ENCODE measurements at regions not wholly inside any gene's neighbourhood (a gene's known extent, or its start where the extent isn't known, plus 50 kb on each side); places are given as distances from the start of the nearest gene placed in this dataset.
"Not testable (repeated sequence)": the region's sequence is repeated elsewhere in the genome, so short reads cannot be mapped to it uniquely, and the experiment has no call there.

GRCh38 chr6:26720663-26721218 lies 61.2 kb upstream of the ZNF322 start:
- DNase-seq: not testable (repeated sequence)

GRCh38 chr6:26730019-26730766 lies 70.6 kb upstream of the ZNF322 start:
- not testable (repeated sequence) for DNase-seq

GRCh38 chr6:26734776-26735472 lies 75.4 kb upstream of the ZNF322 start:
- DNase-seq: not testable (repeated sequence)

GRCh38 chr6:26739811-26740210 lies 80.3 kb upstream of the ZNF322 start:
- DNase-seq: no peak

GRCh38 chr6:26743157-26743821 lies 83.7 kb upstream of the ZNF322 start:
- DNase-seq: no peak

- no peak for DNase-seq
Observed at GRCh38 chr6:26743941-26744699, 84.6 kb upstream of the ZNF322 start.

GRCh38 chr6:26744837-26745282 lies 85.3 kb upstream of the ZNF322 start:
- not testable (repeated sequence) for DNase-seq

- not testable (repeated sequence) for DNase-seq
Observed at GRCh38 chr6:26745964-26746363, 86.4 kb upstream of the ZNF322 start.

- DNase-seq: not testable (repeated sequence)
Observed at GRCh38 chr6:26749126-26749758, 89.7 kb upstream of the ZNF322 start.

GRCh38 chr6:26749759-26750126 lies 90.2 kb upstream of the ZNF322 start:
- not testable (repeated sequence) for DNase-seq

- no peak for DNase-seq
Observed at GRCh38 chr6:26754212-26754611, 94.7 kb upstream of the ZNF322 start.

GRCh38 chr6:26754801-26755200 lies 95.3 kb upstream of the ZNF322 start:
- not testable (repeated sequence) for DNase-seq

GRCh38 chr6:26756067-26756805 lies 96.7 kb upstream of the ZNF322 start:
- DNase-seq: not testable (repeated sequence)

- DNase-seq: not testable (repeated sequence)
Observed at GRCh38 chr6:26766203-26766902, 106.8 kb upstream of the ZNF322 start.

GRCh38 chr6:26770941-26771666 lies 111.6 kb upstream of the ZNF322 start:
- not testable (repeated sequence) for DNase-seq

GRCh38 chr6:26773414-26773813 lies 113.9 kb upstream of the ZNF322 start:
- DNase-seq: not testable (repeated sequence)

- not testable (repeated sequence) for DNase-seq
Observed at GRCh38 chr6:26780563-26780962, 121.0 kb upstream of the ZNF322 start.

- DNase-seq: not testable (repeated sequence)
Observed at GRCh38 chr6:26795474-26796307, 136.1 kb upstream of the ZNF322 start.

Data from MV-4-11 (cell line).